ENCODE measurements at regions not wholly inside any gene's neighbourhood (a gene's known extent, or its start where the extent isn't known, plus 50 kb on each side); places are given as distances from the start of the nearest gene placed in this dataset.

GRCh38 chr1:88311265-88311664 is 372.8 kb upstream of the PKN2 start:
- H4K20me1 ChIP-seq (ENCODE audit: control insufficient read depth, extremely low read depth, insufficient read depth, low read length) = no peaks in the 10 kb centered on the region
- no peaks in the 10 kb centered on the region for H3K79me2 ChIP-seq (ENCODE audit: control insufficient read depth, insufficient read depth, low read length)
- H3K27ac ChIP-seq (ENCODE audit: insufficient read depth, low read length) = no peak overlapping the region
- no peak overlapping the region for H2AFZ ChIP-seq (ENCODE audit: low read length)
- no peaks in the 10 kb centered on the region for H3K27me3 ChIP-seq (ENCODE audit: control insufficient read depth, insufficient read depth, low read length)
- H3K4me1 ChIP-seq (ENCODE audit: control insufficient read depth, extremely low read depth, insufficient read depth, low read length) = no peaks in the 10 kb centered on the region
- no peak overlapping the region for H3K4me2 ChIP-seq (ENCODE audit: extremely low read depth, insufficient read depth, low read length)
- no peaks in the 10 kb centered on the region for H3K9me3 ChIP-seq (ENCODE audit: control insufficient read depth, insufficient read depth, low read depth, low read length)
- H3K36me3 ChIP-seq (ENCODE audit: control insufficient read depth, insufficient read depth, low read length) = no peaks in the 10 kb centered on the region
- H3K9ac ChIP-seq (ENCODE audit: insufficient read depth, low read length) = no peak overlapping the region
- DNase-seq (ENCODE audit: low read depth in 2 of 2) = no peak
- TF ChIP-seq EZH2 (IDR thresholded peaks at IDR 0.05; ENCODE audit: low read length, missing control alignments) = no peak
- TF ChIP-seq CTCF (conservative IDR thresholded peaks at IDR 0.05 in 1 of 2, IDR thresholded peaks at IDR 0.05 in 1 of 2; ENCODE audit: low read depth in 1 of 2, low read length in 2 of 2) = no peak
- H3K4me3 ChIP-seq (replicated peaks in 1 of 4; ENCODE audit: control extremely low read depth in 1 of 4, insufficient read depth in 1 of 4, low read depth in 3 of 4, low read length in 4 of 4) = no peak overlapping the region

GRCh38 chr1:88311907-88312306 is 372.2 kb upstream of the PKN2 start:
- DNase-seq (ENCODE audit: low read depth in 2 of 2) = peak in 1 of 2 donors; percentile 26
- no peak for TF ChIP-seq CTCF (conservative IDR thresholded peaks at IDR 0.05 in 1 of 2, IDR thresholded peaks at IDR 0.05 in 1 of 2; ENCODE audit: low read depth in 1 of 2, low read length in 2 of 2)
- TF ChIP-seq EZH2 (IDR thresholded peaks at IDR 0.05; ENCODE audit: low read length, missing control alignments) = no peak
- no peaks in the 10 kb centered on the region for H3K4me1 ChIP-seq (ENCODE audit: control insufficient read depth, extremely low read depth, insufficient read depth, low read length)

GRCh38 chr1:88317396-88317795 is 366.7 kb upstream of the PKN2 start:
- H3K36me3 ChIP-seq (ENCODE audit: control insufficient read depth, insufficient read depth, low read length) = no peaks in the 10 kb centered on the region
- H4K20me1 ChIP-seq (ENCODE audit: control insufficient read depth, extremely low read depth, insufficient read depth, low read length) = no peaks in the 10 kb centered on the region
- no peak overlapping the region for H3K4me2 ChIP-seq (ENCODE audit: extremely low read depth, insufficient read depth, low read length)
- H3K27me3 ChIP-seq (ENCODE audit: control insufficient read depth, insufficient read depth, low read length) = no peaks in the 10 kb centered on the region
- H2AFZ ChIP-seq (ENCODE audit: low read length) = no peak overlapping the region
- H3K9me3 ChIP-seq (ENCODE audit: control insufficient read depth, insufficient read depth, low read depth, low read length) = no peaks in the 10 kb centered on the region
- H3K4me1 ChIP-seq (ENCODE audit: control insufficient read depth, extremely low read depth, insufficient read depth, low read length) = no peaks in the 10 kb centered on the region
- H3K27ac ChIP-seq (ENCODE audit: insufficient read depth, low read length) = no peak overlapping the region
- H3K4me3 ChIP-seq (replicated peaks in 1 of 4; ENCODE audit: control extremely low read depth in 1 of 4, insufficient read depth in 1 of 4, low read depth in 3 of 4, low read length in 4 of 4) = no peak overlapping the region
- H3K9ac ChIP-seq (ENCODE audit: insufficient read depth, low read length) = no peak overlapping the region
- H3K79me2 ChIP-seq (ENCODE audit: control insufficient read depth, insufficient read depth, low read length) = no peaks in the 10 kb centered on the region
- no peak for DNase-seq (ENCODE audit: low read depth in 2 of 2)
- no peak for TF ChIP-seq EZH2 (IDR thresholded peaks at IDR 0.05; ENCODE audit: low read length, missing control alignments)
- no peak for TF ChIP-seq CTCF (conservative IDR thresholded peaks at IDR 0.05 in 1 of 2, IDR thresholded peaks at IDR 0.05 in 1 of 2; ENCODE audit: low read depth in 1 of 2, low read length in 2 of 2)

More at GRCh38 chr1:88311907-88312306, 372.2 kb upstream of the PKN2 start:
- no peak overlapping the region for H2AFZ ChIP-seq (ENCODE audit: low read length)
- no peaks in the 10 kb centered on the region for H3K9me3 ChIP-seq (ENCODE audit: control insufficient read depth, insufficient read depth, low read depth, low read length)
- H3K27me3 ChIP-seq (ENCODE audit: control insufficient read depth, insufficient read depth, low read length) = no peaks in the 10 kb centered on the region
- no peak overlapping the region for H3K4me2 ChIP-seq (ENCODE audit: extremely low read depth, insufficient read depth, low read length)
- H3K36me3 ChIP-seq (ENCODE audit: control insufficient read depth, insufficient read depth, low read length) = no peaks in the 10 kb centered on the region
- H4K20me1 ChIP-seq (ENCODE audit: control insufficient read depth, extremely low read depth, insufficient read depth, low read length) = no peaks in the 10 kb centered on the region
- no peaks in the 10 kb centered on the region for H3K79me2 ChIP-seq (ENCODE audit: control insufficient read depth, insufficient read depth, low read length)
- no peak overlapping the region for H3K9ac ChIP-seq (ENCODE audit: insufficient read depth, low read length)
- no peak overlapping the region for H3K4me3 ChIP-seq (replicated peaks in 1 of 4; ENCODE audit: control extremely low read depth in 1 of 4, insufficient read depth in 1 of 4, low read depth in 3 of 4, low read length in 4 of 4)
- H3K27ac ChIP-seq (ENCODE audit: insufficient read depth, low read length) = no peak overlapping the region

All from fibroblast of lung (primary cell).